Tibial nerve (tissue), 4 donors: ENCODE measurements at regions not wholly inside any gene's neighbourhood (a gene's known extent, or its start where the extent isn't known, plus 50 kb on each side); places are given as distances from the start of the nearest gene placed in this dataset.

Experiments used
- DNase-seq, 2 donors: peaks; one replicate each; pipeline ENCODE4 v3.0.0-alpha.2; 2019; ENCODE audit warnings: low spot score in 2 of 2
- H3K27ac ChIP-seq, 4 donors: fragments of 200-600 bp; sonication (generic) in 3 of 4; one replicate each; pipeline ENCODE4 v1.5.1; 2017 to 2019; ENCODE audit warnings: mild to moderate bottlenecking in 1 of 4
- H3K27me3 ChIP-seq, 2 donors: fragments of 200-600 bp; sonication (generic) in 1 of 2; one replicate each; pipeline versions ENCODE4 v1.5.1 to v1.6.0; 2017 to 2019
- H3K36me3 ChIP-seq, 3 donors: fragments of 200-600 bp; sonication (generic); one replicate each; pipeline ENCODE4 v1.5.1; 2018 to 2019
- H3K4me1 ChIP-seq, 4 donors: fragments of 200-600 bp; sonication (generic) in 3 of 4; one replicate each; pipeline ENCODE4 v1.5.1; 2017 to 2019
- H3K4me3 ChIP-seq, 4 donors: fragments of 200-600 bp; sonication (generic) in 3 of 4; one replicate each; pipeline ENCODE4 v1.5.1; 2017 to 2019; ENCODE audit warnings: mild to moderate bottlenecking in 1 of 4, moderate library complexity in 1 of 4
- H3K9me3 ChIP-seq, 4 donors: fragments of 200-600 bp; sonication (generic) in 3 of 4; one replicate each; pipeline ENCODE4 v1.5.1; 2017 to 2019
- EP300 ChIP-seq, 2 donors: sonication (generic); formaldehyde crosslinking; IDR thresholded peaks; one replicate each; pipeline ENCODE4 v1.6.1; 2017; ENCODE audit warnings: antibody characterized with exemption in 2 of 2, mild to moderate bottlenecking in 1 of 2
- POLR2A ChIP-seq, 2 donors: fragments of 450-650 bp; IDR thresholded peaks; one replicate each; pipeline ENCODE4 v1.6.1; 2017; ENCODE audit warnings: antibody characterized with exemption in 2 of 2, mild to moderate bottlenecking in 2 of 2, moderate library complexity in 2 of 2
- WGBS, 2 donors: methylation state at CpG; one replicate each; pipeline ENCODE4 v1.1.5; 2018; 5-methylcytosine and 5-hydroxymethylcytosine counted together
- TF ChIP-seq, protein P1 (sequence below), 5 experiments: fragments of 200-600 bp in 3 of 5; fragments of 450-650 bp in 2 of 5; sonication (generic) in 3 of 5; IDR thresholded peaks; one replicate each; pipeline ENCODE4 v1.5.1; 2016 to 2019; ENCODE audit warnings: antibody characterized with exemption in 5 of 5, mild to moderate bottlenecking in 3 of 5, moderate library complexity in 2 of 5

DNA sequence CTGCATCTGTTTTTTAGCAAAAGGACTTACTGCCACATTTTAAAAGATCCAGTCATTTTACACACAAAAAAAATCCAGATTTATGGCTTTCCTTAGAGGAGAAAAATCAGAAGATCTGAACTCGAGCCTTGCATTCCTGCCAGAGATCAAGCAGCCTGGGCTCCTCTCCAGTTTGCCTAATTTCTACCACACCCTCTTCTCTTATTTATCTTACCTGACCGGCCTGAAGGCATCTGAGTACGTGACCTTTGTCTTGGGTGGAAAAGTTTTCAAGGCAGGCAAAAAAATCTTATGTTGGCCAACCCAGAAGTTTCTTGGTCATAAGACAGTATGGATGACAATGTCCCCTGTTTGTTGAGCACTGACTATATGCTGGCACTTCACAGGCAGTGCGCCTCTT lies 60.3 kb downstream of the CHRD start:
- Histone ChIP-seq H3K4me3 (no peak overlapping the region), H3K27ac (no peak overlapping the region), H3K36me3 (no peaks in the 10 kb centered on the region), H3K27me3 (no peaks in the 10 kb centered on the region), H3K4me1 (peaks cover 0 to 6% (median 0%) of the 10 kb centered on the region in 4 donors), H3K9me3 (peaks cover 0 to 7% (median 0%) of the 10 kb centered on the region in 4 donors)
- TF ChIP-seq EP300 (IDR thresholded peaks at IDR 0.05) (no peak), POLR2A (IDR thresholded peaks at IDR 0.05) (no peak)
- TF ChIP-seq, protein P1, sequence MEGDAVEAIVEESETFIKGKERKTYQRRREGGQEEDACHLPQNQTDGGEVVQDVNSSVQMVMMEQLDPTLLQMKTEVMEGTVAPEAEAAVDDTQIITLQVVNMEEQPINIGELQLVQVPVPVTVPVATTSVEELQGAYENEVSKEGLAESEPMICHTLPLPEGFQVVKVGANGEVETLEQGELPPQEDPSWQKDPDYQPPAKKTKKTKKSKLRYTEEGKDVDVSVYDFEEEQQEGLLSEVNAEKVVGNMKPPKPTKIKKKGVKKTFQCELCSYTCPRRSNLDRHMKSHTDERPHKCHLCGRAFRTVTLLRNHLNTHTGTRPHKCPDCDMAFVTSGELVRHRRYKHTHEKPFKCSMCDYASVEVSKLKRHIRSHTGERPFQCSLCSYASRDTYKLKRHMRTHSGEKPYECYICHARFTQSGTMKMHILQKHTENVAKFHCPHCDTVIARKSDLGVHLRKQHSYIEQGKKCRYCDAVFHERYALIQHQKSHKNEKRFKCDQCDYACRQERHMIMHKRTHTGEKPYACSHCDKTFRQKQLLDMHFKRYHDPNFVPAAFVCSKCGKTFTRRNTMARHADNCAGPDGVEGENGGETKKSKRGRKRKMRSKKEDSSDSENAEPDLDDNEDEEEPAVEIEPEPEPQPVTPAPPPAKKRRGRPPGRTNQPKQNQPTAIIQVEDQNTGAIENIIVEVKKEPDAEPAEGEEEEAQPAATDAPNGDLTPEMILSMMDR (IDR thresholded peaks at IDR 0.05), result no peak
- WGBS, 2 donors, result 58 to 64% methylated on average over 4 of the region's 4 CpGs
- no peak for DNase-seq

DNA sequence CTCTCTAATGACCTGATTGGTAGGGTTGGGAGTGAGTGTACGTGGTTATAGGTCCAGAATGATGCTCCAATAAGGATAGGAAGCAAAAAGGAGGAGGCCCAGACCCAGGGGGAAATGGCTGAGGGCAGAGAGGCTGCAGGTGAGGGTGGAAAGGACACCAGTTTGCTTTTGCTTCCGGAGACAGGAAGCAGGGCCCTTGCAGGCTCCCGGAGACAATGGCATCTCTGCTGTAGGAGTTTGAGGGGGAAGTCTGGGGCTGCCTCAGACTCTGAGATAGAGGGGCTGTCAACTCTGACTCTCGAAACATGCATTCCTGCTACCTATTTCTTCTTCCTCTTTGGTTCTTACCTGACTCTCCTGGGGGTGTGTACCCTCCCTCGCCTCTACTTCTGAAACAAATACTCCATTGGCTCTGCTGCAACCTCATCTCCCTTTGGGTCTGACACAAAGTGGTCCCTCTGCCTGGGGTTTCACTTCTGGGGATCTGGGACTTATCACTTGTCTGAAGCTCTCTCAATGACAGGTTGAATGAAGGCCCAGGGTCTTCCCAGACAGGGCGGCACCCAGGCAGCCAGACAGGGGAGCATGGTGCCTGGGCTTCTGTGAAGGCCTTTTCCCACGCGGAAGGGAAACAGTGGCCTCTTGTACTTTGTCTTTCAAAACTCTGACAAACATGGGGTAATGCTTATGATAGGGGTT lies 61.5 kb downstream of the CHRD start:
- TF ChIP-seq EP300 (IDR thresholded peaks at IDR 0.05), result no peak
- TF ChIP-seq, protein P1 (IDR thresholded peaks at IDR 0.05), result no peak
- 52 to 61% methylated on average over 8 of the region's 8 CpGs for WGBS, 2 donors
- Histone ChIP-seq H3K27ac (no peak overlapping the region), H3K36me3 (no peaks in the 10 kb centered on the region), H3K9me3 (peaks cover 0 to 7% (median 0%) of the 10 kb centered on the region in 4 donors), H3K4me1 (peaks cover 0 to 6% (median 0%) of the 10 kb centered on the region in 4 donors), H3K27me3 (no peaks in the 10 kb centered on the region), H3K4me3 (no peak overlapping the region)
- no peak for DNase-seq

DNA sequence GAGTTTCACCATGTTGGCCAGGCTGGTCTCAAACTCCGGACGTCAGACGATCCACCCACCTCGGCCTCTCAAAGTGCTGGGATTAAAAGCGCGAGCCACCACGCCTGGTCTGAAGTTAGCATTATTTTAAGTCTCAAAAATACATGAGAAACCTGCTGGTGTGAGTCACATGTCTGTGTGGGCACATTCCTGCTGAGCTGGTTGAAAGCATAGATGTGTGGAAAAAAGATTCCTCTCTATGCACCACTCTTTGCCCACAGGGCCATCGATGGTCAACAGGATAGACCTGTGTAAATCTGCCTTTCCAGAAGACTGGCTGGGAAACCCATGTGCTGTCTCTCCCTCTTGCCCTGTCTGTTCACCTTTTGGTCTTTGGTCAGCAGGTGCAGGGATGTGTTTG lies 63.5 kb downstream of the CHRD start:
- DNase-seq, result no peak
- H3K9me3 ChIP-seq, result peaks cover 0 to 3% (median 0%) of the 10 kb centered on the region in 4 donors
- H3K36me3 ChIP-seq, result no peaks in the 10 kb centered on the region
- H3K4me1 ChIP-seq, result peaks cover 0 to 6% (median 0%) of the 10 kb centered on the region in 4 donors
- H3K4me3 ChIP-seq, result no peak overlapping the region
- no peak for TF ChIP-seq EP300 (IDR thresholded peaks at IDR 0.05)
- no peak for TF ChIP-seq POLR2A (IDR thresholded peaks at IDR 0.05)
- TF ChIP-seq, protein P1 (IDR thresholded peaks at IDR 0.05), result no peak
- H3K27me3 ChIP-seq, result no peaks in the 10 kb centered on the region
- WGBS, 2 donors, result 89 to 92% methylated on average over 8 of the region's 8 CpGs
- H3K27ac ChIP-seq, result no peak overlapping the region

DNA sequence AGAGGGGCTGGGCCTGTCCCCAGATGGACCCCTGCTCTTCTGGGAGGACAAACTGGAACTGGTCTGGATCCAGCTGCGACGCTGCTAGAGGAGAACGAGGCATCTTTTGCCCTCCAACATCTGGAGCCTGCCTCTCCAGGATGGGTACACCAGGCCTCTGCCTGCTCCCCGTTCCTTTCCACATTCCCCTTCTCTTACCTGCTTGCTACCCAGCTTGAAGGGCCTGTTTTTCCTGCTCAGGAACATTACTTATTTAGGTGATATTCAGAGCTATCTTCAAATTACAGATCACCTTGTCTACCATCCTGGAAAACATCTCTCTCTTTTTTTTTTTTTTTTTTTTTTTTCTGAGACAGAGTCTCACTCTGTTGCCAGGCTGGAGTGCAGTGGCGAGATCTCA lies 64.0 kb downstream of the CHRD start:
- DNase-seq, result no peak
- no peaks in the 10 kb centered on the region for H3K27me3 ChIP-seq
- H3K4me1 ChIP-seq, result peaks cover 0 to 6% (median 0%) of the 10 kb centered on the region in 4 donors
- TF ChIP-seq, protein P1 (IDR thresholded peaks at IDR 0.05), result no peak
- TF ChIP-seq EP300 (IDR thresholded peaks at IDR 0.05) (no peak), POLR2A (IDR thresholded peaks at IDR 0.05) (no peak)
- no peaks in the 10 kb centered on the region for H3K36me3 ChIP-seq
- H3K4me3 ChIP-seq, result no peak overlapping the region
- H3K27ac ChIP-seq, result no peak overlapping the region
- WGBS, 2 donors, result 80 to 92% methylated on average over 5 of the region's 5 CpGs
- no peaks in the 10 kb centered on the region for H3K9me3 ChIP-seq

DNA sequence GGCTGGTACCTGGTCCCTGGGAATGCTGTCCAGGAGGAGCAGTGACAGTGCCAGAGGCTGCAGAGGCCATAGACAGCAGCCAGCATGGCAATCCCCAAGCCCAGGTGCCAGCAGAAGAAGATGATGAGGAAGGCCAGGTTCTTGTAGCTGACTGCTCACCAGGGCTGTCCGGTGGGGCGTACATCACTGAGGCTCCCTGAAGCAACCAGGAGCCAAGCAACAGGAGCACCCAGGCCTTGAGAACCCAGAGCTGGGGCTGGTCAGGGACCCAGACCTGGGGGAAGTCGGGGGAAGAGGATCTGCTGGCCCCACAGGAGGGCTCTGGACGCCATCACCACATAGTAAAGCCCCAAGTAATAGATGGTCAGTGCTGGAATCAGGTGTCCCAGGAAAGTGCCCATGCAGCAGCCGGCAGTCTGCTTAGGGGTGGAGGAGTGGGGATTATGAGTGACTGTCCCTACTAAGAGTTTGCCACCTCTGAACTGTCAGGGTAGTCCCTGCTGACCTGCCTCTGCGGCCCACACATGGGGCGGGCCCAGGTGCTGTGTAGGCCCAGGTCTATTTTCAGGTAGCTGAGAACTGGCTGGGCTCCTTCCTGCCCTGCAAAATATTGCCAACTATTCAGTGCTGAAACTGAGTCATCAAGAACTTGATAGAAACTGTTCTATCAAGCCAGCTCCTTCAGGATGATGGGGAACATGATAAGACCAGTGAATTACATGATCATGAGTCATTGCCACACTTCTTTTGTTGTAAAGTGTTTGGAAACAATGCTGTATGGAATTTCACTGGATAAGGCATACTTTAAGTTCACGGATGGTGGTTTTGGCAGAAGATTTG lies 68.7 kb downstream of the CHRD start:
- Histone ChIP-seq H3K4me1 (no peaks in the 10 kb centered on the region), H3K9me3 (no peaks in the 10 kb centered on the region), H3K27me3 (no peaks in the 10 kb centered on the region), H3K27ac (no peak overlapping the region), H3K4me3 (no peak overlapping the region), H3K36me3 (no peaks in the 10 kb centered on the region)
- TF ChIP-seq EP300 (IDR thresholded peaks at IDR 0.05), result no peak
- TF ChIP-seq, protein P1 (IDR thresholded peaks at IDR 0.05), result no peak
- TF ChIP-seq POLR2A (IDR thresholded peaks at IDR 0.05), result no peak
- no peak for DNase-seq
- WGBS, 2 donors, result 79 to 92% methylated on average over 4 to 6 of the region's 8 CpGs
